ENCODE measurements at regions not wholly inside any gene's neighbourhood (a gene's known extent, or its start where the extent isn't known, plus 50 kb on each side); places are given as distances from the start of the nearest gene placed in this dataset.
"Not testable (repeated sequence)": the region's sequence is repeated elsewhere in the genome, so short reads cannot be mapped to it uniquely, and the experiment has no call there.

- H3K27me3 ChIP-seq (replicated peaks in 1 of 7); intact Hi-C loops (cut with DNase I; ENCODE audit: low total_unique reads); H3K9me3 ChIP-seq; DNase-seq; H3K4me1 ChIP-seq; H3K4me3 ChIP-seq; H3K27ac ChIP-seq: not testable (repeated sequence)
- 2 to 12% (median 5%) methylated on average over 2 of the region's 2 CpGs for WGBS, 5 donors
- H3K36me3 ChIP-seq: peaks cover 0 to 45% (median 12%) of the 10 kb centered on the region in 6 donors
- peak in 9 of 11 experiments; percentile 23 to 65 (median 47) for TF ChIP-seq CTCF (IDR thresholded peaks at IDR 0.05 in 8 of 11, conservative IDR thresholded peaks at IDR 0.05 in 3 of 11)
Observed at GRCh38 chr9:85818971-85819370, 77.2 kb upstream of the AGTPBP1 start.

- H3K4me3 ChIP-seq; H3K4me1 ChIP-seq; H3K27me3 ChIP-seq (replicated peaks in 1 of 7); intact Hi-C loops (cut with DNase I; ENCODE audit: low total_unique reads); H3K27ac ChIP-seq; DNase-seq; H3K9me3 ChIP-seq: not testable (repeated sequence)
- peaks cover 0 to 54% (median 17%) of the 10 kb centered on the region in 6 donors for H3K36me3 ChIP-seq
- WGBS, 5 donors: 87 to 93% (median 89%) methylated on average over 4 to 5 of the region's 5 CpGs
Observed at GRCh38 chr9:85820598-85820997, 78.8 kb upstream of the AGTPBP1 start.

GRCh38 chr9:85824949-85825348, 83.2 kb upstream of the AGTPBP1 start:
- H3K27me3 ChIP-seq (replicated peaks in 1 of 7); H3K4me1 ChIP-seq; H3K4me3 ChIP-seq; H3K9me3 ChIP-seq; DNase-seq; H3K27ac ChIP-seq; intact Hi-C loops (cut with DNase I; ENCODE audit: low total_unique reads): not testable (repeated sequence)
- H3K36me3 ChIP-seq: peaks cover 0 to 36% (median 13%) of the 10 kb centered on the region in 6 donors
- WGBS, 5 donors: 77 to 92% (median 79%) methylated on average over 1 of the region's 1 CpG

- H3K4me3 ChIP-seq; H3K27ac ChIP-seq; H3K9me3 ChIP-seq; intact Hi-C loops (cut with DNase I; ENCODE audit: low total_unique reads); H3K27me3 ChIP-seq (replicated peaks in 1 of 7); DNase-seq; H3K4me1 ChIP-seq: not testable (repeated sequence)
- WGBS, 5 donors: 89 to 100% (median 91%) methylated on average over 1 of the region's 1 CpG
- H3K36me3 ChIP-seq: peaks cover 0 to 48% (median 3%) of the 10 kb centered on the region in 6 donors
Observed at GRCh38 chr9:85834591-85834990, 92.8 kb upstream of the AGTPBP1 start.

- DNase-seq; intact Hi-C loops (cut with DNase I; ENCODE audit: low total_unique reads); H3K4me3 ChIP-seq; H3K27me3 ChIP-seq (replicated peaks in 1 of 7); H3K4me1 ChIP-seq; H3K27ac ChIP-seq; H3K9me3 ChIP-seq: not testable (repeated sequence)
- H3K36me3 ChIP-seq: peaks cover 0 to 80% (median 30%) of the 10 kb centered on the region in 6 donors
- 92 to 100% (median 100%) methylated on average over 1 of the region's 1 CpG for WGBS, 5 donors
Observed at GRCh38 chr9:85843949-85844348, 97.0 kb upstream of the NAA35 start.

- peaks cover 0 to 75% (median 13%) of the 10 kb centered on the region in 6 donors for H3K36me3 ChIP-seq
- WGBS, 5 donors: 89 to 100% (median 96%) methylated on average over 2 of the region's 2 CpGs
- H3K9me3 ChIP-seq; intact Hi-C loops (cut with DNase I; ENCODE audit: low total_unique reads); H3K27me3 ChIP-seq (replicated peaks in 1 of 7); H3K4me1 ChIP-seq; DNase-seq; H3K27ac ChIP-seq; H3K4me3 ChIP-seq: not testable (repeated sequence)
Observed at GRCh38 chr9:85847782-85848181, 93.2 kb upstream of the NAA35 start.

- no peaks in the 10 kb centered on the region for H3K4me1 ChIP-seq
- WGBS, 5 donors: 90 to 95% (median 94%) methylated on average over 5 of the region's 5 CpGs
Observed at GRCh38 chr9:85858056-85858750, 82.7 kb upstream of the NAA35 start.

More at GRCh38 chr9:85858056-85858750, 82.7 kb upstream of the NAA35 start:
- intact Hi-C loops (cut with DNase I; ENCODE audit: low total_unique reads): no loop called here
- Histone ChIP-seq H3K36me3 (peaks cover 0 to 20% (median 1%) of the 10 kb centered on the region in 6 donors), H3K27me3 (replicated peaks in 1 of 7) (no peaks in the 10 kb centered on the region), H3K9me3 (peaks cover 0 to 4% (median 0%) of the 10 kb centered on the region in 8 donors), H3K4me3 (no peak overlapping the region), H3K27ac (no peak overlapping the region)
- DNase-seq: no peak
- TF ChIP-seq POLR2AphosphoS5 (IDR thresholded peaks at IDR 0.05) (no peak), POLR2A (IDR thresholded peaks at IDR 0.05) (no peak), CTCF (IDR thresholded peaks at IDR 0.05 in 8 of 11, conservative IDR thresholded peaks at IDR 0.05 in 3 of 11) (no peak)
